ENCODE measurements at regions not wholly inside any gene's neighbourhood (a gene's known extent, or its start where the extent isn't known, plus 50 kb on each side); places are given as distances from the start of the nearest gene placed in this dataset.

- TF ChIP-seq ZNF567 (CRISPR knock-in tag; IDR thresholded peaks at IDR 0.05; ENCODE audit: borderline replicate concordance) (no peak), ZUFSP (CRISPR knock-in tag; IDR thresholded peaks at IDR 0.05; ENCODE audit: borderline replicate concordance) (no peak), CENPX (CRISPR knock-in tag; IDR thresholded peaks at IDR 0.05) (no peak), ZNF260 (CRISPR knock-in tag; IDR thresholded peaks at IDR 0.05; ENCODE audit: borderline replicate concordance, low read depth) (no peak), ZKSCAN8 (CRISPR knock-in tag; IDR thresholded peaks at IDR 0.05; ENCODE audit: borderline replicate concordance) (no peak)
These were observed 101.1 kb downstream of the DDX53 start for GRCh38 chrX:23100826-23101225.
